Parathyroid adenoma (tissue), 2 donors: ENCODE measurements at regions not wholly inside any gene's neighbourhood (a gene's known extent, or its start where the extent isn't known, plus 50 kb on each side); places are given as distances from the start of the nearest gene placed in this dataset.

Source experiments
- H2AFZ ChIP-seq: fragments of 300-600 bp; sonication (generic); one replicate; pipeline ENCODE4 v1.7.0; 2017; ENCODE audit warnings: antibody characterized with exemption, mild to moderate bottlenecking
- H3K27ac ChIP-seq: fragments of 300-600 bp; sonication (generic); one replicate; pipeline ENCODE4 v1.7.0; 2017
- H3K27me3 ChIP-seq: fragments of 300-600 bp; sonication (generic); one replicate; pipeline ENCODE4 v1.7.0; 2017; ENCODE audit warnings: low read length; ENCODE audit not compliant: control insufficient read depth, insufficient read depth
- H3K36me3 ChIP-seq: fragments of 300-600 bp; sonication (generic); one replicate; pipeline ENCODE4 v1.7.0; 2017; ENCODE audit warnings: low read length; ENCODE audit not compliant: control insufficient read depth, insufficient read depth
- H3K4me1 ChIP-seq: fragments of 300-600 bp; sonication (generic); one replicate; pipeline ENCODE4 v1.7.0; 2017; ENCODE audit warnings: control low read depth
- H3K4me2 ChIP-seq: fragments of 300-600 bp; sonication (generic); one replicate; pipeline ENCODE4 v1.7.0; 2017; ENCODE audit warnings: low read length
- H3K4me3 ChIP-seq: fragments of 300-600 bp; sonication (generic); one replicate; pipeline ENCODE4 v1.7.0; 2017; ENCODE audit warnings: low read depth, low read length
- H3K79me2 ChIP-seq: fragments of 300-600 bp; sonication (generic); one replicate; pipeline ENCODE4 v1.7.0; 2017; ENCODE audit warnings: control low read depth
- H3K9ac ChIP-seq: fragments of 300-600 bp; sonication (generic); one replicate; pipeline ENCODE4 v1.7.0; 2017; ENCODE audit warnings: mild to moderate bottlenecking
- H3K9me3 ChIP-seq: fragments of 300-600 bp; sonication (generic); one replicate; pipeline ENCODE4 v1.7.0; 2017; ENCODE audit warnings: low read length; ENCODE audit not compliant: control insufficient read depth
- CTCF ChIP-seq: fragments of 300-600 bp; sonication (generic); IDR thresholded peaks from one replicate; pipeline ENCODE4 v1.7.0; 2017; ENCODE audit warnings: antibody characterized with exemption, mild to moderate bottlenecking
- donor health status: primary hyperparathyroidism.

GRCh38 chr18:1797235-1797634, 774.1 kb downstream of the METTL4 start:
- TF ChIP-seq CTCF, result no peak

GRCh38 chr18:1805521-1805920, 765.8 kb downstream of the METTL4 start:
- Histone ChIP-seq H3K36me3 (no peaks in the 10 kb centered on the region), H3K9me3 (no peaks in the 10 kb centered on the region), H3K9ac (no peak overlapping the region), H3K4me3 (no peak overlapping the region), H2AFZ (no peak overlapping the region), H3K4me2 (no peak overlapping the region), H3K79me2 (no peaks in the 10 kb centered on the region), H3K27me3 (no peaks in the 10 kb centered on the region), H3K27ac (no peak overlapping the region), H3K4me1 (no peaks in the 10 kb centered on the region)
- TF ChIP-seq CTCF, result no peak

More at GRCh38 chr18:1797235-1797634, 774.1 kb downstream of the METTL4 start:
- Histone ChIP-seq H3K36me3 (no peaks in the 10 kb centered on the region), H3K79me2 (no peaks in the 10 kb centered on the region), H3K9me3 (no peaks in the 10 kb centered on the region), H3K27ac (no peak overlapping the region), H2AFZ (no peak overlapping the region), H3K27me3 (no peaks in the 10 kb centered on the region), H3K4me1 (no peaks in the 10 kb centered on the region), H3K4me2 (no peak overlapping the region), H3K9ac (no peak overlapping the region), H3K4me3 (no peak overlapping the region)

- H3K9me3 ChIP-seq, result no peaks in the 10 kb centered on the region
- no peak overlapping the region for H3K27ac ChIP-seq
- no peaks in the 10 kb centered on the region for H3K4me1 ChIP-seq
- H3K4me3 ChIP-seq, result no peak overlapping the region
- no peak for TF ChIP-seq CTCF
- H3K36me3 ChIP-seq, result no peaks in the 10 kb centered on the region
- H3K27me3 ChIP-seq, result no peaks in the 10 kb centered on the region
- no peaks in the 10 kb centered on the region for H3K79me2 ChIP-seq
- no peak overlapping the region for H2AFZ ChIP-seq
- no peak overlapping the region for H3K9ac ChIP-seq
- no peak overlapping the region for H3K4me2 ChIP-seq
Measured at GRCh38 chr18:1806884-1807615, 764.3 kb downstream of the METTL4 start.

GRCh38 chr18:1811282-1811681, 760.0 kb downstream of the METTL4 start:
- Histone ChIP-seq H3K9me3 (no peaks in the 10 kb centered on the region), H3K4me3 (no peak overlapping the region), H2AFZ (no peak overlapping the region), H3K27me3 (no peaks in the 10 kb centered on the region), H3K79me2 (no peaks in the 10 kb centered on the region), H3K4me1 (no peaks in the 10 kb centered on the region), H3K4me2 (no peak overlapping the region), H3K27ac (no peak overlapping the region), H3K9ac (no peak overlapping the region), H3K36me3 (no peaks in the 10 kb centered on the region)
- TF ChIP-seq CTCF, result no peak

GRCh38 chr18:1825296-1825695, 746.0 kb downstream of the METTL4 start:
- H3K27ac ChIP-seq, result no peak overlapping the region
- H3K79me2 ChIP-seq, result no peaks in the 10 kb centered on the region
- no peaks in the 10 kb centered on the region for H3K36me3 ChIP-seq
- no peaks in the 10 kb centered on the region for H3K27me3 ChIP-seq
- H3K4me2 ChIP-seq, result no peak overlapping the region
- TF ChIP-seq CTCF, result no peak
- no peak overlapping the region for H3K4me3 ChIP-seq
- no peaks in the 10 kb centered on the region for H3K4me1 ChIP-seq
- no peaks in the 10 kb centered on the region for H3K9me3 ChIP-seq
- no peak overlapping the region for H2AFZ ChIP-seq
- no peak overlapping the region for H3K9ac ChIP-seq
